ENCODE measurements at regions not wholly inside any gene's neighbourhood (a gene's known extent, or its start where the extent isn't known, plus 50 kb on each side); places are given as distances from the start of the nearest gene placed in this dataset.
"Not testable (repeated sequence)": the region's sequence is repeated elsewhere in the genome, so short reads cannot be mapped to it uniquely, and the experiment has no call there.

GRCh38 chr4:53865054-53865453, 199.4 kb downstream of the CHIC2 start:
- DNase-seq (ENCODE audit: low spot score): no peak

GRCh38 chr4:53863736-53864365, 200.6 kb downstream of the CHIC2 start:
- DNase-seq (ENCODE audit: low spot score): no peak

- DNase-seq (ENCODE audit: low spot score): no peak
Observed at GRCh38 chr4:53863158-53863557, 201.2 kb downstream of the CHIC2 start.

- no peak for DNase-seq (ENCODE audit: low spot score)
Observed at GRCh38 chr4:53861856-53862610, 202.4 kb downstream of the CHIC2 start.

DNA sequence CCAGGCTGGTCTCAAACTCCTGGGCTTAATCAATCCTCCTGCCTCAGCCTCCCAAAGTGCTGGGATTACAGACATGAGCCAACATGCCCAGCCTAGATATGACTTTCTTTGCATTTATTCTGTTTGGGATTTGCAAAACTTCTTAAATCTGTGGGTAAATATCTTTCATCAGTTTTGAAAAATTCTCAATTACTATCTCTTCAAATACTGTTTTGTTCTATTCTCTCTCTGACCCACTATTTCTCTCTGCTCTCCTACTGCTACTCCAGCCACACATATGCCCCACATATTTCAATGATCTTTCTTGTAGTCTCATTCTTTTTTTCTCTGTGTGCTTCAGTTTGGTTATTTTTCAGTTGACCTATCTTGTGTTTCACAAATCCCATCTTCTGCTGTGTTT, 205.1 kb downstream of the CHIC2 start:
- DNase-seq (ENCODE audit: low spot score): no peak

DNA sequence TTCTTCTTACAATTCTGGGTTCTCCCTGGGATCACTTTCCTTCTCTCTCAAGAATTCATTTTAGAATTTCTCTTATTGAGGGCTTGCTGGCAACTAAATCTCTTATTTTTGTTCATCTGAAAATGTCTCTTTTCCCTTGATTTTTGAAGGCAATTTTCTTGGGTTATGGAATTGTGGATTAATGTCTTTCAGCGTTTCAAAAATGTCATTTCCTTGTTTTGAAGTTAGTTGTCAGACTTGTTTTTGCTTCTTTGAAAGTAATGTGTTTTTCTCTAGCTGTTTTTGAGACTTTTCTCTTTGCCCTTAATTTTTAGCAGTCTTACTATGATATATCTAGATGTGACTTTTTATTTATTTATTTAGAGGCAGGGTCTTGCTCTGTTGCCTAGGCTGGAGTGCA, 205.7 kb downstream of the CHIC2 start:
- DNase-seq (ENCODE audit: low spot score): no peak

DNA sequence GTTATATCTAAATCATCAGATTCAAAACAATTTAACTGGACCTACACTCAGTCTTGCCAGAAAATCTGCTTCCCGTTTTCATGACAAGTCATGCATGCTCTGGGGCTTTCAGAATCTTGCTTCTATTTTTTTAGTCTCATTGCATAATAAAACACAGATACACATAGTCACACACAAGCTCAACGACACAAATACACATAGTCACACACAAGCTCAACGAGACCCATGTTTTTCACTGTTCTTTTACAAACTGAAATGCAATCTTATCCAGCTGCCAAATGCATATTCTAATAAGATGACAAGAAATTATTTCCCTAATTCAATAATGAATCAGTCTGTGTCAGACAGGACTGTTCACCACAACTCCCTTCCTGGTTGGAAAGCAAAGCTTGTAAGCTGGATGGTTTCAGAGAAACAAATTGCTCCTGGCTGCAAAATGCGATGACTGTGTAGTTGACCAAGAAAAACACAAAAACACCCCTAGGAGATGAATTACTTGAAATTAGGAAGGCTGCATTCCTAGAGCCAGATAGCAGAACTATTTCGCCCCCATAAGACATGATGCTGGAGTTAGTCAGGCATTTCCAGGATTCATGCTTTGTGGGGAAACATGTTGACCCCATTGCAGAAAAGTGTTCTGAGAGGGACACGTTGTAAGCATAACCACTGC, 208.7 kb downstream of the CHIC2 start:
- DNase-seq (ENCODE audit: low spot score): no peak

- DNase-seq (ENCODE audit: low spot score): no peak
Observed at GRCh38 chr4:53854991-53855568, 209.3 kb downstream of the CHIC2 start.

DNA sequence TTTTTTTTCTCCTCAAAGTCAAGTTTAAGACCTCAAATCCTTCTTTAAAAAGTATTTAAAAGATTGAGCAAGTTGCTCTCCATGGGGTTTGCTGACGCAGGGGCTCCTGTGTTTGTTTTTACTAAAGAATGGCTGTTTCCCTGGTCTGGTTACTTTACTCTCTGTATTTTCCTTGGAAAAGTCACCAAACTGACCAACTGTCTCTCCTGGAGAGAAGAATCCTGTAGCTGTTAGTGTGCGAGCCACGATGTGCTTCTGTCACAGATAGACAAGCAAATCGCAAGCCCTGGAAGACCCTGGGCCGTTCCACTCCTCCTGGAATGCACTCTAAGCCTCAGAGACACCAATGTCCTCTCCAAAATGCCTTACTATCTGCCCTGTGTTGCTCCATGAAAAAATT, 212.1 kb downstream of the CHIC2 start:
- DNase-seq (ENCODE audit: low spot score): no peak

- DNase-seq (ENCODE audit: low spot score): no peak
Observed at GRCh38 chr4:53847965-53848364, 216.4 kb downstream of the CHIC2 start.

- DNase-seq (ENCODE audit: low spot score): no peak
Observed at GRCh38 chr4:53844551-53844950, 219.9 kb downstream of the CHIC2 start.

- no peak for DNase-seq (ENCODE audit: low spot score)
Observed at GRCh38 chr4:53844133-53844532, 220.3 kb downstream of the CHIC2 start.

- no peak for DNase-seq (ENCODE audit: low spot score)
Observed at GRCh38 chr4:53841711-53842110, 222.7 kb downstream of the CHIC2 start.

DNA sequence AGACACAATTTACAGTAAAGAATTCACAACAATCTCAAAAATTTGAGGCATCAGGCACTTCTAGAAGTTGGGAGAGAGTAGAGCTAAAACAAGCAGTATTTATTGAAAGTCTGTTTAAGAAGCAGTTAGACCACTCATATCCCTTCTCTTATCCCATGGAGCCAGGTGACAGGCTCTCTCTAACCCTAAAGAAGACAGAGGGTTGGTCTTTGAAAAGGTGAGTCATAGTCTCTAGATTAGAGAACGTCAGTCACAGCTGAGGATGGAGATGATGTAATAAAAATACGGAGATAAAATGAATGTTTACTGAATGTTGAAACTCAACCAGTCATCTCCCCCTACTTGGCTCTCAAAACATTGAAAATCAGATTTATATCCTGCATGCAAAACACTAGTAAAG, 223.8 kb downstream of the CHIC2 start:
- DNase-seq (ENCODE audit: low spot score): no peak

- not testable (repeated sequence) for DNase-seq (ENCODE audit: low spot score)
Observed at GRCh38 chr4:53833302-53834003, 231.0 kb downstream of the CHIC2 start.

GRCh38 chr4:53832549-53832948, 231.9 kb downstream of the CHIC2 start:
- no peak for DNase-seq (ENCODE audit: low spot score)

- no peak for DNase-seq (ENCODE audit: low spot score)
Observed at GRCh38 chr4:53830511-53830910, 233.9 kb downstream of the CHIC2 start.

GRCh38 chr4:53821179-53821851, 230.0 kb upstream of the LNX1 start:
- DNase-seq (ENCODE audit: low spot score): no peak

DNA sequence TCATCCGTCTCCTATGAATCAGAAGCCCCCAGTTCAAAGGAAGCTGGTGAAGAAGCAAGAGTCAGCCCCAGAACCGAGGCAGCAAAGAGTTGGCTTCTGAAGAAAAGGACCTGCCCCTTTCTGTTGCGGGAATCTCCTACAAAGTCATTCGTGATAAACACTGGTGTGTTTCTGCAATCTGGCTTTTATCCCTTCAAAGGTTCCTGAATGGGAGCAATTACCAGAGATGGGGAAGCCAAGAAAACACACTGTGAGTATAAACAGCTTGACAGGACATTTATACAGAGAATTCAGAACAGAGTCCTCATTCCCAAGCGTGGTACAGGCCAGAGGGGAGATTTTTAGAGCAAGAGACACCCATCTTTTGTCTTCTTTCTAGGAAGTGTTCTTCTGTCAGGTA, 226.8 kb upstream of the LNX1 start:
- DNase-seq (ENCODE audit: low spot score): no peak

DNA sequence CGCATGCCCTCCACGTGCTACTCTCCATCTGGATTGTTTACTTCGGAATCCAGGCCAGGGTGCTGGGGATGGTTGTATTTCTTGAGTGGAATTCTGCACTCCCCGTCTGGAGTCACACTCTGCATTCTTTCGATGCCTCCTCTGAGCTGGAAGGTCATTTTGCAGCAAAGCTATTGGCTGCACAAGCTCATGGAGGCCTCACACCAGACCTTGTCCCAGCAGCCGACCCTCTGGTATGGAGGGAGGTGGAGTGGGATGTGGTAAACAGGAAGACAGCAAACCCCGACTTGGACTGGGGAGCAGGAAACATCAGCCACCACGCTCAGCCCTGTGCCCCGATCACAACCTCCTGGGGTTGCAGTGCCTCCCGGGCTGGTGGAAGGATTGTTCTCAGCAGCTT, 225.3 kb upstream of the LNX1 start:
- no peak for DNase-seq (ENCODE audit: low spot score)

DNA sequence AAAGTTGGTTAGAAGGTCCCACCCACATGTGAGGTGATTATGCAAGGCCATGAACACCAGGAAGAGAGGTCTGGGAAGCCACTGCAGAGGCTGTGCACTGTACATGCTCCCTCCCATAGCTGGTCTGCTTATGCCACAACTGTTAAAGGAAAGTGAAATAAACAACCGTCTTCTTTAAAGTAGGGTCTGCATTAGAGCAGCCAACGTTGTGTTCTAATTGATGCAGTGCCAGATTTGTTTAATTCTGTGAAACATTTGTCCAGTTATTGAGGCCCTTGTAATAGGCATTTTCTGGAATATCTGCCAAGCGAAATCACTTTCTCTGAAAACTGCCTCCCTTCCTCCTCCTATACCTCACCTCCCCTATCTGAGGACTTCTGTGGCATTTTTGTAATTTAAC, 224.0 kb upstream of the LNX1 start:
- no peak for DNase-seq (ENCODE audit: low spot score)

DNA sequence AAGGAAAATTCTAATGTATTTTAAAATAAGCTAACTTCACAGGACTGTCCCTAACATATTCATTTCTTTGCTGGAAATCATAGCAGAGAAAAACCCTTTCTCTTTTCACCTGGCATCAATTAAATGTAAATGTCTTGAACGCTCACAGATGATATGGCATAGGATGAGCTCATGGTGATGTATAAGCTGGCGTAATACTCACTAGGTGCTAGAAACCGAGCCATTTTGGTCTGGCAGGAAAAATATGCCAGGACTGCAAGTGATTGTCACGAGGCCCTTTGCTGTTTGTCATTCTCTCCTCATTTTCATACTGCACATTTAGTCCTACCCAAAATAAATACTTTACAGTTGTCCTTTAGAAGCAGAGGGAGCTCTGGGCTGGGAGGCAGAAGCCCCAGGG, 222.7 kb upstream of the LNX1 start:
- no peak for DNase-seq (ENCODE audit: low spot score)

All from CD4-positive, alpha-beta T cell treated with Interleukin-6 at 100 ng/mL for 8 hours (primary cell).